D721Med (cell line): ENCODE measurements at regions not wholly inside any gene's neighbourhood (a gene's known extent, or its start where the extent isn't known, plus 50 kb on each side); places are given as distances from the start of the nearest gene placed in this dataset.

Experiments used
- DNase-seq: peaks from one replicate; pipeline ENCODE4 v3.0.0; 2011; ENCODE audit warnings: low spot score; ENCODE audit not compliant: insufficient read length
- FAIRE-seq: peaks from 2 replicates; lab custom pipeline; 2011; peaks lifted over from hg19 to GRCh38; lab: Jason Lieb, UNC
- TF ChIP-seq, protein P1 (sequence below): IDR thresholded peaks from 2 replicates; pipeline ENCODE4 v1.5.1; 2012; ENCODE audit warnings: mild to moderate bottlenecking, control low read depth; ENCODE audit not compliant: insufficient read depth; ENCODE audit errors: missing control alignments

GRCh38 chr2:226603606-226604005, 196.0 kb downstream of the IRS1 start:
- DNase-seq, result no peak
- no peak for FAIRE-seq
- TF ChIP-seq, protein P1, sequence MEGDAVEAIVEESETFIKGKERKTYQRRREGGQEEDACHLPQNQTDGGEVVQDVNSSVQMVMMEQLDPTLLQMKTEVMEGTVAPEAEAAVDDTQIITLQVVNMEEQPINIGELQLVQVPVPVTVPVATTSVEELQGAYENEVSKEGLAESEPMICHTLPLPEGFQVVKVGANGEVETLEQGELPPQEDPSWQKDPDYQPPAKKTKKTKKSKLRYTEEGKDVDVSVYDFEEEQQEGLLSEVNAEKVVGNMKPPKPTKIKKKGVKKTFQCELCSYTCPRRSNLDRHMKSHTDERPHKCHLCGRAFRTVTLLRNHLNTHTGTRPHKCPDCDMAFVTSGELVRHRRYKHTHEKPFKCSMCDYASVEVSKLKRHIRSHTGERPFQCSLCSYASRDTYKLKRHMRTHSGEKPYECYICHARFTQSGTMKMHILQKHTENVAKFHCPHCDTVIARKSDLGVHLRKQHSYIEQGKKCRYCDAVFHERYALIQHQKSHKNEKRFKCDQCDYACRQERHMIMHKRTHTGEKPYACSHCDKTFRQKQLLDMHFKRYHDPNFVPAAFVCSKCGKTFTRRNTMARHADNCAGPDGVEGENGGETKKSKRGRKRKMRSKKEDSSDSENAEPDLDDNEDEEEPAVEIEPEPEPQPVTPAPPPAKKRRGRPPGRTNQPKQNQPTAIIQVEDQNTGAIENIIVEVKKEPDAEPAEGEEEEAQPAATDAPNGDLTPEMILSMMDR, result no peak

GRCh38 chr2:226601881-226602662, 197.5 kb downstream of the IRS1 start:
- no peak for FAIRE-seq
- TF ChIP-seq, protein P1, result no peak
- DNase-seq, result no peak

GRCh38 chr2:226600802-226601201, 198.8 kb downstream of the IRS1 start:
- DNase-seq (no peak), FAIRE-seq (no peak)
- TF ChIP-seq, protein P1, result no peak

- FAIRE-seq, result no peak
These were observed 199.4 kb downstream of the IRS1 start for GRCh38 chr2:226600184-226600583.

GRCh38 chr2:226589043-226589442, 210.6 kb downstream of the IRS1 start:
- TF ChIP-seq, protein P1, result no peak
- no peak for DNase-seq
- no peak for FAIRE-seq

More at GRCh38 chr2:226600184-226600583, 199.4 kb downstream of the IRS1 start:
- no peak for DNase-seq
- TF ChIP-seq, protein P1, result no peak

DNA sequence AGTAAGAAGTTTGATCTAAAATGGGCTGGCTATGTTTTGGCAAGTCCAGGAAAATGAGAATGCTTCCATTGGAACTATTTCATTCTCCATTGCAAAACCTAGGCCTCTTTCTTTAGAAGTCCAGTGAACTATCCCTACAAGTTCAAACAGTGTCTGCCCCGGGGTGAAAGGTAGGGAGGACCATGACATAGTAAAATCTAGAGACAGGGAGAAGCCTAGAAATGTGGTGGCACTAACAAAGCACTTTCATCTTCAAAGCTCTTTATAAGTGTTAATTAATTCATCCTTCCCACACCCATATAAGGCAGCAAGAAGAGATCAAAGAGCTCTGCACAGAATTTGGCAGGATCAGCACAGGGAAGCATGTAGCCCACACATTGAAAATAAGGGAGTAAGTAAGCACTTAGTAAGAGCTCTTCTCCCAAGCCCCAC, 214.5 kb downstream of the IRS1 start:
- TF ChIP-seq, protein P1, result no peak
- FAIRE-seq (no peak), DNase-seq (no peak)

DNA sequence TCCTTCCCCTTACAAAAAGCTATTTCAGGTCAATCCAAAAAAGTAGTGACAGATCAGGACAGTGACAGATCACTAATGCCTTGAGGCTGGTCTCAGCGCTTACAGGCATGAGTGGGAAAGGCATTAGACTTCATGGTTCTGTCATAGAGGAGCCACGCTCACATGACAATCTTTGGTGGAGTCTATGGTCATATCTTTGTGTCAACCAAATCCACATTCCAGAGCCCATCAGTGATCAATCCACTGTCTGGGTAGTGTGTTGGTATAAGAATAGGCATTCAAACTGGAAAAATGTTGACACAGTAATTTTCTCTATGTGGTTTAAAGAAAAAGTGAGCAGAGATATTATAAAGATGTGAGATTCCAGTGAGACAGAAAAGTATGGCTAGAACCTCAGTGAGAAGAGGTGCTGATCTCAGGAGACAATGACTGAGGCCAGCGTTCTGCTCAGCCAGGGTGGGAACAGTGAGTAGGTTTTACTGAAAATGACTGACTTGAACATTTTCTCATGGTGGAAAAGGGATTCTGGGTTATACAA, 215.0 kb downstream of the IRS1 start:
- no peak for DNase-seq
- no peak for FAIRE-seq
- TF ChIP-seq, protein P1, result no peak
